IPS-NIHi11 (cell line): ENCODE measurements at regions not wholly inside any gene's neighbourhood (a gene's known extent, or its start where the extent isn't known, plus 50 kb on each side); places are given as distances from the start of the nearest gene placed in this dataset.
"Not testable (repeated sequence)": the region's sequence is repeated elsewhere in the genome, so short reads cannot be mapped to it uniquely, and the experiment has no call there.

Source experiments
- DNase-seq: peaks from one replicate; pipeline ENCODE4 v3.0.0; 2012; ENCODE audit warnings: mixed read lengths, low spot score

- peak; percentile 75 for DNase-seq
Observed at GRCh38 chr14:95597784-95598211, 62.9 kb downstream of the GLRX5 start.

DNA sequence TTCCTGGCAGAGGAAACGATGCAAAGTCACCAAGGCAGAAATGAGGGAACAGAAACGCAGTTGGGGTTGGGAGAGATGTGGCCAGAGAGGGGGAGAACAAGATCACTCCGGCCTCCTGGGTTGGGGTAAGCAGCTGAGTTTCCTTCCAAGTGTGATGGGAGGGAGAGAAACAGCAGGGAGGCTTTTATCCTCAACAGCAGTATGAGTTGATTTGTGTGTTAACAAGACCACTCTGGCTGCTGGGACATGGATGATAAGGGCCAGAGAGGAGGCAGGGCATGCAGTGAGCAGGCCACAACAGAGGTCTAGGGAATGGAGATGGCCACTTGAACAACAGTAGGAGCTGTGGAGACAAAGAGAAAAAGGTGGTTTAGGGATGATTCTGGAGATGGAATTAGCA is 66.8 kb downstream of the GLRX5 start:
- no peak for DNase-seq

- DNase-seq: no peak
Observed at GRCh38 chr14:95603415-95603814, 68.6 kb downstream of the GLRX5 start.

GRCh38 chr14:95606266-95606665 is 71.4 kb downstream of the GLRX5 start:
- DNase-seq: no peak

DNA sequence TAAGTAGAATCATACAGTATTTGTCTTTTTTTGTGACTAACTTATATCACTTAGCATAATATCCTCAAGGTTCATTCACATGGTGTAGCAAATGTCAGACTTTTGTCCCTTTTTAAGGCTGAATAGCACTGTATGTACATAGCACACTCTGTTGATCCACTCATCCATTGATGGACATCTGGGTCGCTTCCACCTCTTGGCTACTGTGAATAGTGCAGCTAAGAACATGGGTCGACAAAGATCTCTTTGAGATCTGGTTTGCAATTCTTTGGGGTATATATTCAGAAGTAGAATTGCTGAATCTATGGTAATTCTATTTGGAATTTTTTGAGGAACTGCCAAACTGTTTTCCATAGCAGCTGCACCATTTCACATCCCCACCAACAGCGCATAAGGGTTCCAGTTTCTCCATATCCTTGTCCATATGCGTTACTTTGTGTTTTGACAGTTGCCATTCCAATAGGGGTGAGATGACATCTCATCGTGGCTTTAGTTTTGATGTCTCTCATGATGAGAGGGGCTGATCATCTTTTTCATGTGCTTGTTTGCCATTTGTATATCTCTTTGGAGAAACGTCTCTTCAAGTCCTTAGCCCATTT is 73.9 kb downstream of the GLRX5 start:
- no peak for DNase-seq

DNA sequence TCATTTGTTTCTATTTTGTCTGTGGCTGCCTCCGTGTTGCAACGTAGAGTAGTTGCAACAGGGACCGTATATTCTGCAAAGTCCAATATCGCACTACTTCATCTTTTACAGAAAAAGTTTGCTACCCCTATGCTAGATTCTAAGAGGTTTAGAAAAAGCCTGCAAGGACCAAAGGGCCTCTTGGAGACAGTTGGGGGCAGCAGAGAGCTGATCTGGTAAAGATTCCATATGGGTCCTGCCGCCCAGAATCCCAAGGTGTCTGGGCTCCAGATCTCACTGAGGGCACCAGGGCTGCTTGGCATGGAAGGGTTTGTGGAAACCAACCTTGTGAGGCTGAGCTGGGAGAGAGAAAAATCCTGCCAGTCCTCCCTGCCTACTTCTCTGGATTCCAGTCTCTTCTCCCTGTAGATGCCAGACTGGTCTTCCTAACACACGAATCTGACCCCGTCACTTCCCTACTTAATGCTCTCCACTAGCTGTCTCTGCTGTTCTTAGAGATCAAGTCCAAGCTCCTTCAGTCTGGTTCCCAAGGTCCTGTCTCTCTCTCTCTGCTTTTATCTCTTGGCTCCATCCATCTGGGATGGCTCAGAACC is 74.6 kb downstream of the GLRX5 start:
- DNase-seq: peak; percentile 66

DNA sequence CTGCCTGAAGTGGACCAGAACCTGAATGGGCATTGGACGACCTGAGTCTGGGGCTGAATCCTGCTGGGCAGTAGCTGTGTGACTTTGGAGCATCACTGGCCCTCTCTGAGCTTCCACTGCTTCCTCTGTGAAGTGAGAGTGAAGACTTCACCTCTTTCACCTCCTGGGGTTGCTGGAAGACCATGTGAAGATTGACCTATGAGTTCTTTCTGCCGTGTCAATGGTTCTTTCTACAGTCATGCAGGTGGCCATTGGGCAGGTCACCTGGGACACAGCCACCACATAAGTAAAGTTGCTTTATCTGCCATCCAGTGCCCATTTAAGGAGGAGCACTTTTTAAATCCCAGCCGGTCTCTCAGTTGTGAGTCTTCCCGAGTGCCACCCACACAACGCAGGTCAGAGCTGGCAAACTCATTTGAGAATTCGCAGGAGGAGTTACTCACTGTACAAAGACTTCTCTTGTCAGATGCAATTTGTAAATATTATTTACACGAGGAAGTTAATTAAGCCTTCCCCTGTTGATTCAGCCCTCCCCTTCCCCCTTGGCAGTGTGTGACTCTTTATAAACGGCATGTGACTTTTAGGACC is 74.8 kb upstream of the TCL1B start:
- no peak for DNase-seq

DNA sequence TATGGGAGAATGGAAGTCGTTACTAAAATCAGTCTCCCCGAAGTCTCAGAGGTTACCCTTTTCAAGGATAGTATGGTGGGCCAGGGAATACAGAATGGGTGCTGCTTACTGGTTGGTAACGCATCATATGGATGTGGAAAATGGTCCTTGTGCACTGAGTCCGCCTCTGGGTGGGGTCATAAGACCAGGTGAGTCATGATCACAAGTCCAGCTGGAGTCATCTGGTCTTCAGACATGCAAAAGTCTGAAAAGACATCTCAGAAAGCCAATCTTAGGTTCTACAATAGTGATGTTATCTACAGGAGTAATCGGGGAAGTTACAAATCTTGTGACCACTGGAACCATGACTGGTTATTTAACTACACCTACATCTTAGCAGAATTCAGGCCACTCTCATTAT is 71.9 kb upstream of the TCL1B start:
- no peak for DNase-seq

- DNase-seq: no peak
Observed at GRCh38 chr14:95616745-95617144, 69.5 kb upstream of the TCL1B start.

DNA sequence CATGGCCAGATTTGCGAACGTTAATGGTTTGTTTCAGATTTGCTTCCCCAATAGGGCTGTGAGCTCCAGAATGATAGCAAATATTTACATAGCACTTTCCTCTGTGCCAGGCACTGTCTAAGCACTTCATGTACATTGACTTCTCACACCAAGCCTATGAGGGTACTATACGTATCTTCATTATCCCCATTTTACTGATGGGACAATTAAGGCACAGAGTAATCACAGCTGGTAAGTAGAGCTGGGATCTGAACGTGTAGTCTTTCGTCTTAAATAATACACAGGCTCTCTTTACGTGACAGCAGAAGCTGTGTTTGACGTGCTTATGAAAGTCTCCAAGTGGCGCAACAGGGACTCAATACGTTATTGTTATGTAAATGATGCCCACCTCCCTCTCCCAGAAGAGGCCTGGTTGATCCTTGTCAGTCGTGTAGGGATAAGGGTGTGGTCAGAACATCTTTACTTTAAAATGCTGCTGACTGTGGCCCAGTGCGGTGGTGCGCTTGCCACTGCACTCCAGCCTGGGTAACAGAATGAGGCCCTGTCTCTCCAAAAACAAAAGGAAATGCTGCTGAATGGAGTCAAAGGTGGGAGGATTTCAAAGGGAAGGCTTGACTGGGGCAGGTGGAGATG is 66.3 kb upstream of the TCL1B start:
- no peak for DNase-seq

DNA sequence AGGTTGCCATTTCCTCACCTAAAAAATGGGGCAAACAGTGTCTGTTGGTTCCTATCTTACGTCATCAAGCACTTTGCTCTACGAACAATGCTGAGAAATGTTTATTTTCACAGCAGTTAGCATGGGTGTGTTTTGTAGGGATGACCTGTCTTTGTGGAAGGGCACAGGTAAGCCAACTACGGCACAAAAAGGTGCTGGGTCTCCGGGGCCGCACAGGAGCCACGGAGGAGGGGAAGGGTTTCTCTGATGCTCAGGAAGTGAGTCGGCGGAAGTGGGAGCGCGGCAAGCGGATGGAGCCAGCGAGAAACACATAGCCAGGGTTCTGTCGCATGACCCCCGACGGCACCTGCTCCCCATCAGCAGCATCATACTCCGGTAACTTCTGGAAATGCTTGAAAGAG is 65.6 kb upstream of the TCL1B start:
- DNase-seq: no peak

- DNase-seq: no peak
Observed at GRCh38 chr14:95623195-95623594, 63.0 kb upstream of the TCL1B start.

- DNase-seq: not testable (repeated sequence)
Observed at GRCh38 chr14:95625710-95626109, 60.5 kb upstream of the TCL1B start.

DNA sequence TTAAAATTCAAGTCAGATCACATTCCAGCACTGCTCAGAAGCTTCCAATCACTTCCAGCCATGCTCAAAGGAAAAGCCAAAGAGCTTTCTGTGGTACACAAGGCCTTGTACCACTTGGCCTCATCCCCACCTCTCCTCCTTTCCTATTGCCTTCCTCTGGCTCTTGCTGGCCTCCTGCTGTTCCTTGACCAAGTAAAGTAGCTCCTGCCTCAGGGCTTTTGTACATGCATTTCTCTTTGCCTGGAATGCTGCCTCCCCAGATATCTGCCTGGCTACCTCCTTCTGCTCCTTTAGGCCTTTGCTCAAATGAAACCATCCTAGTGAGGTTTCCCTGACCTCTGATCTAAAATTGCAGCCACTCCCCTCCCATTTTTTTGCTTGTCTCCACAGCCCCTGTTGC is 51.2 kb upstream of the TCL1B start:
- no peak for DNase-seq
